ENCODE measurements at regions not wholly inside any gene's neighbourhood (a gene's known extent, or its start where the extent isn't known, plus 50 kb on each side); places are given as distances from the start of the nearest gene placed in this dataset.
"Not testable (repeated sequence)": the region's sequence is repeated elsewhere in the genome, so short reads cannot be mapped to it uniquely, and the experiment has no call there.

- DNase-seq = no peak
Measured at GRCh38 chr1:221029981-221030649, 150.9 kb downstream of the HLX start.

GRCh38 chr1:221030990-221031389 lies 151.7 kb downstream of the HLX start:
- DNase-seq = no peak

GRCh38 chr1:221031458-221032203 lies 152.4 kb downstream of the HLX start:
- no peak for DNase-seq

GRCh38 chr1:221032204-221032585 lies 153.0 kb downstream of the HLX start:
- no peak for DNase-seq

- DNase-seq = peak; percentile 61
Measured at GRCh38 chr1:221032637-221033280, 153.5 kb downstream of the HLX start.

GRCh38 chr1:221035662-221036153 lies 156.5 kb downstream of the HLX start:
- peak; percentile 88 for DNase-seq

GRCh38 chr1:221039616-221040015 lies 160.4 kb downstream of the HLX start:
- peak; percentile 75 for DNase-seq

- DNase-seq = no peak
Measured at GRCh38 chr1:221040101-221040500, 160.9 kb downstream of the HLX start.

GRCh38 chr1:221040691-221041285 lies 161.5 kb downstream of the HLX start:
- no peak for DNase-seq

GRCh38 chr1:221044538-221044937 lies 165.3 kb downstream of the HLX start:
- DNase-seq = no peak

GRCh38 chr1:221045151-221045550 lies 165.9 kb downstream of the HLX start:
- DNase-seq = no peak

GRCh38 chr1:221045842-221046831 lies 166.9 kb downstream of the HLX start:
- DNase-seq = peak; percentile 28

GRCh38 chr1:221051391-221051790 lies 172.1 kb downstream of the HLX start:
- DNase-seq = not testable (repeated sequence)

GRCh38 chr1:221053889-221054288 lies 174.6 kb downstream of the HLX start:
- no peak for DNase-seq

GRCh38 chr1:221059506-221059905 lies 180.3 kb downstream of the HLX start:
- DNase-seq = no peak

- no peak for DNase-seq
Measured at GRCh38 chr1:221063651-221064050, 184.4 kb downstream of the HLX start.

- DNase-seq = no peak
Measured at GRCh38 chr1:221066351-221067001, 187.2 kb downstream of the HLX start.

GRCh38 chr1:221067721-221068120 lies 188.5 kb downstream of the HLX start:
- no peak for DNase-seq

GRCh38 chr1:221069178-221069903 lies 190.1 kb downstream of the HLX start:
- DNase-seq = no peak

- no peak for DNase-seq
Measured at GRCh38 chr1:221069986-221070385, 190.7 kb downstream of the HLX start.

GRCh38 chr1:221071777-221072176 lies 192.5 kb downstream of the HLX start:
- DNase-seq = no peak

Measured in fibroblast of skin of right biceps (primary cell).